Peyer's patch (tissue), 4 donors: ENCODE measurements at regions not wholly inside any gene's neighbourhood (a gene's known extent, or its start where the extent isn't known, plus 50 kb on each side); places are given as distances from the start of the nearest gene placed in this dataset.

Source experiments
- CTCF ChIP-seq, 6 experiments: fragments of 450-650 bp in 4 of 6; fragments of 200-600 bp in 2 of 6; sonication (generic) in 1 of 6; IDR thresholded peaks; one replicate each; pipeline ENCODE4 v1.5.1; 2017 to 2019; ENCODE audit warnings: antibody characterized with exemption in 6 of 6, mild to moderate bottlenecking in 3 of 6, moderate library complexity in 1 of 6
- POLR2A ChIP-seq, 2 donors: fragments of 450-650 bp; IDR thresholded peaks; one replicate each; pipeline ENCODE4 v1.5.1; 2017; ENCODE audit warnings: antibody characterized with exemption in 2 of 2, mild to moderate bottlenecking in 2 of 2, moderate library complexity in 2 of 2

GRCh38 chr22:47225080-47225930 lies 462.9 kb downstream of the TBC1D22A start:
- no peak for TF ChIP-seq POLR2A (IDR thresholded peaks at IDR 0.05)
- no peak for TF ChIP-seq CTCF (IDR thresholded peaks at IDR 0.05)
